IPS-11a (cell line): ENCODE measurements at regions not wholly inside any gene's neighbourhood (a gene's known extent, or its start where the extent isn't known, plus 50 kb on each side); places are given as distances from the start of the nearest gene placed in this dataset.
"Not testable (repeated sequence)": the region's sequence is repeated elsewhere in the genome, so short reads cannot be mapped to it uniquely, and the experiment has no call there.

Experiments
- H3K4me3 ChIP-seq: one replicate; pipeline ENCODE4 v1.5.1; 2013; ENCODE audit warnings: low read depth, low read length, control low read depth

- H3K4me3 ChIP-seq = no peak overlapping the region
Observed at GRCh38 chr15:31178705-31179104, 77.2 kb upstream of the TRPM1 start.

DNA sequence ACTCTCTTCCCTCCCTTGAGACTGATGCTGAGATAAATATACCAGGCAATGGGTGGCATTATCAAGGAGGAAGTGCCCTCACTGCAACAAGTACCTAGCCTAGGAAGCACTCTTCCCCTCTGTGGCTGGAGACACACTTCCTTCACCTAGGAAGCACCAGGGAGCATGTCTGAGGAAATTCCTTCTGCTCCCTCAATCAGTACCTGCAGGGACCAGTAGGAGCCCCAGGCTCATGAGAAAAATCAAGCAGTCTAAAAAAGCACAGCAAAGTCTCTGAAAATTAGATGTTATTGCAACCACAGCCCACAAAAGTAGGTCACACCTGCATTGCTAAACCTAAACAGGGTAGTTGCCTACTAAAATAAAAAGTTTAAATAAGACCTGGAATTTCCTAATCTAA, 78.2 kb upstream of the TRPM1 start:
- no peak overlapping the region for H3K4me3 ChIP-seq

- H3K4me3 ChIP-seq = no peak overlapping the region
Observed at GRCh38 chr15:31193291-31193690, 91.8 kb upstream of the TRPM1 start.

DNA sequence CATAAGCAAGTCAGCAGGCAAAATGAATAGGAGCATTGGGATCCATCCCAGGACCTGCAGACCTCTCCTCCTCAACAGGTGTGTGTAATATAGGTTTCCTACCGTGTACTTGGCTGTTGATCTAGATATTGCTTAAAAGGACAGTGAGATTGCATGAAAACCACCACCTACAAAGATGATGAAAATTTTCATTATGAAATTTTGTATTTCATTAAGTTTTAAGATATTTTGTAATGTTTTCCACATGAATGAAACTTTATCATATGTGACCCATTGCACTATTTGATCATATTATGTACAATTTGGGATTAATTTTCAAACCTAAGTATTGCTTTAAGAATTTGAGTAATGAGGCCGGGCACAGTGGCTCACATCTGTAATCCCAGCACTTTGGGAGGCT, 94.3 kb upstream of the TRPM1 start:
- H3K4me3 ChIP-seq = no peak overlapping the region

GRCh38 chr15:31197497-31198414, 96.2 kb upstream of the TRPM1 start:
- H3K4me3 ChIP-seq = no peak overlapping the region

- no peak overlapping the region for H3K4me3 ChIP-seq
Observed at GRCh38 chr15:31200735-31201151, 99.2 kb upstream of the TRPM1 start.

DNA sequence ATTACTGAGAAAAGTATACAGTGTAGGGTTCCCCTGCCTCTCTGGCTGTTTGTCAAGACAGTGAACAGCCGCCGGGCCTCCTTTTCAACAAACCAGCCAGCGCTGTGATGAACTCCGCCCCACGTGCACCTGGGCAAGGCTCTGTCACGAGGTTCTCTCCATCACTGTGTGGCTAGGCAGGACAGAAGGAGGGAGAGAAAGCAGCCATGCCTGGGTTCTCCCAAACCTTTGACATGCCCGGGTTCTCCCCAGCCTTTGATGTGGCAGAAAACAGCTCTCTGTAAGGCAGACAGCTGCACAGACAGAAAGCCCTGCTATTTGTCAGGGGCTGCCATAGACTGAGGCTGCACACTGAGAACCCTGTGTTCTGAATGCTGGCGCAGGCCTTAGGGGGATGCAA, 101.4 kb upstream of the TRPM1 start:
- H3K4me3 ChIP-seq = no peak overlapping the region

DNA sequence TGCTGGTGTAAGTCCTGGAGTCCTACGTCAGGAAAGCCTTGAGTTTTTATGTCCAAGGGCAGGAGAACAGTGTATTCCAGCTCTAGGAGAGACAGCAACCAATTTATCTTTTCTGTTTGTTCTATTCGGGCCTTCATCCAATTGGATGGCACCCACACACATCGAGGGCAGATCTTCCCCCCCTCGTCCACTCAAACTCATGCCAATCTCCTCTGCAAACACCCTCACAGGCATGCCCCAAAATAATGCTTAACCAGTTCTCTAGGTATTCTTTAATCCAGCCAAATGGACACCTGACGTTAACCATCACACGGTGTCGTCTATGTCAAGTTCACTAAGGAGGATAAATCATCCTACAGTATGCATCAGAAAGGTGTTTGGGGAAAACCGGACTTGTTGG, 102.5 kb upstream of the TRPM1 start:
- H3K4me3 ChIP-seq = no peak overlapping the region

GRCh38 chr15:31206386-31207181, 105.1 kb upstream of the TRPM1 start:
- H3K4me3 ChIP-seq = no peak overlapping the region

GRCh38 chr15:31207246-31207645, 105.7 kb upstream of the TRPM1 start:
- H3K4me3 ChIP-seq = no peak overlapping the region

GRCh38 chr15:31207861-31208260, 106.3 kb upstream of the TRPM1 start:
- not testable (repeated sequence) for H3K4me3 ChIP-seq

- no peak overlapping the region for H3K4me3 ChIP-seq
Observed at GRCh38 chr15:31208817-31209216, 107.3 kb upstream of the TRPM1 start.

GRCh38 chr15:31211353-31211752, 109.8 kb upstream of the TRPM1 start:
- no peak overlapping the region for H3K4me3 ChIP-seq

- no peak overlapping the region for H3K4me3 ChIP-seq
Observed at GRCh38 chr15:31212326-31213080, 111.0 kb upstream of the TRPM1 start.

DNA sequence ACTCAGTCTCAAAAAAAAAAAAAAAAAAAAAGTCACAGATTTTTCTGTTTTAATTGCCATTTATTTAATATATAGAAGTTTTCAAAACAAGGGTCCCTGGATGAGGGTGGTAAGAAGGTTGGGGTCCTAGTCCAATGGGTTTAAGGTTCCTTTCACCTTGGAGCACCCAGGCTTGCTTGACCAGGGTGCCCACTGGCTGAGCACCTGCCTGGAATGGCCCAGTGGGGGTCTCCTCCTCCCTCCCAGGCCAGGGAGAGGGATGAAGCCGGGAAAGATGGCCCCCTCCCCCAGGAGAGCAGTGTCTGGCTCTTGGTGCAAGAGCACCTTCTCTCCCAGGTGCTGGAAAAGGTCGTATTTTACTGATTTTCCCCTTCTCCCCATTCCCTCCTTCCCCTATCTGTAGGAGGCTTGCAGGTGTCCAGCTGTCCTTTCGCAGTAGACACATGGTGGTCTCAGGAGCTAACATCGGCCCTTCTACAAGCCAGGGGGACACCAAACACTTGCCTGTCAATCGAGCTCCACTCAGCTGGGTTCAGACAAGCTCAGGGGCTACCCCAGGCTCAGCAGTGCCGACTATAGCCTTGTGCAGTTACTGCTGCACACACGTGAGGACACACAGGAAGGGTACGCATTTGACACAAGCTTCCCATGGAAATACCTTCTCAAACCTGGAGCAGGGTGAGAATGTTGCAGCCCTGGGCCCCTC, 112.3 kb upstream of the KLF13 start:
- H3K4me3 ChIP-seq = no peak overlapping the region

GRCh38 chr15:31214864-31215489, 111.7 kb upstream of the KLF13 start:
- H3K4me3 ChIP-seq = no peak overlapping the region

- H3K4me3 ChIP-seq = peak overlapping the region; percentile 45
Observed at GRCh38 chr15:31215490-31216214, 111.0 kb upstream of the KLF13 start.

DNA sequence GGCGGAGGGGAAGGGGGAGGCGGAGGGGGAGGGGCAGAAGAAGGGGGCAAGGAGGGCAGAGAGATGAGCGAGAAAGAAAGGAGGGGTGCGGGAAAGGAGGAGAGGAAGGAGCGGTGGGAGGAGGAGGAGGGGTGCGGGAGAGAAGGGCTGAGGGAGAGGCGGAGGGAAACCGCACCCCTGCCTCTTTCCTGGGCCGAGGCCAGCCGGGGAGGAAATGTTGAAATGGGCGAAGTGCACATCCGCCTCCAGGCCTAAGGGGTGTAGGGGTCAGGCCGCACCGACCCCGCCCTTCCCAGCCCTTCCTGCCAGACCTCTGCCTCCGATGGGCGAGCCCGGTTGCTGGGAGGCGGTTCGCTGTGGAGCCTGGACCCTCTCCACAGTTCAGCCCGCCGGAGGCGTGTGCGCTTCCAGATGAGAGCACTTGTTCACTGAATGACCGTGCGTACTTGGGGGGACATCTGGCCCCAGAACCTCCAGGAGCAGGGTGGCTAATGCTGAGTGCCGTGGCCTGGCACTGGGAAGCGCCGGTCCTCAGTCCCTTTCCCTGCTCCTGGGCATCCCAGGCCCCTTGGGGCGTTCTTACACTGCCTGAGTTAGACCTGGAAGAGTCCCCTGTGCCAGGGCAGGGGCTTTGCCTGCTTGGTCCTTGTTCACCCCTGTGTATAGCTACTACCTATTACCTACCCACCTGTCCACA, 110.3 kb upstream of the KLF13 start:
- H3K4me3 ChIP-seq = peak overlapping the region; percentile 50

DNA sequence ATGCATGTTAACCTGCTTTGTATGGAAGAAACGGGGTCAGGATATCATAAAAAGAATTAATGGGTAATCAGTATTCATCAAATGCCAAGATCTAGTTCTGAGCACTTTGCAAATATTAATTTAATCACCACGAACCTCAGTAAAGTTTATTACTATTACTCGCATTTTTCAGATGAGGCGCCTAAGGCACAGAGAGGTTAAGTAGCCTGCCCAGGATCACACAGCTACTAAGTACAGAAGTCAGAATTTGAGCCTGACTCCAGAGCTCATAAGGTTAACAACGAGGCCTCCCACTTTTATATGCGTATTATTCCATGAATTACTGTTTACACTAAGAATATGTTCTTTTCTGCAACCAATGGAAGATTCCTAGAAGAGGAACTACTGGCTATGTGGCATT, 109.6 kb upstream of the KLF13 start:
- no peak overlapping the region for H3K4me3 ChIP-seq
